Left ventricle myocardium inferior (tissue), 1 donor: ENCODE measurements at regions not wholly inside any gene's neighbourhood (a gene's known extent, or its start where the extent isn't known, plus 50 kb on each side); places are given as distances from the start of the nearest gene placed in this dataset.

Experiments used
- DNase-seq: peaks from one replicate; pipeline ENCODE4 v3.0.0-alpha.2; 2020
- H3K27ac ChIP-seq: fragments of 200-600 bp; replicated peaks from 2 replicates; pipeline ENCODE4 v1.8.0; 2021
- H3K27me3 ChIP-seq: fragments of 200-600 bp; 2 replicates; pipeline ENCODE4 v1.8.0; 2021; ENCODE audit warnings: low read depth
- H3K36me3 ChIP-seq: fragments of 200-600 bp; 2 replicates; pipeline ENCODE4 v1.8.0; 2021
- H3K4me1 ChIP-seq: fragments of 200-600 bp; 2 replicates; pipeline ENCODE4 v1.8.0; 2021
- H3K4me3 ChIP-seq: fragments of 200-600 bp; 2 replicates; pipeline ENCODE4 v1.8.0; 2021; ENCODE audit warnings: mild to moderate bottlenecking, moderate library complexity
- H3K9me3 ChIP-seq: fragments of 200-600 bp; replicated peaks from 2 replicates; pipeline ENCODE4 v1.8.0; 2021
- intact Hi-C: fragments of 100-400 bp; cut with micrococcal nuclease; formaldehyde crosslinking; loops from one replicate; pipeline ENCODE4 v1.11.0; 2022
- TF ChIP-seq, protein P1 (sequence below): fragments of 200-600 bp; IDR thresholded peaks from 2 replicates; pipeline ENCODE4 v1.8.0; 2021; ENCODE audit warnings: antibody characterized with exemption, mild to moderate bottlenecking, borderline replicate concordance
- donor health status: DM: no; HTN: yes; CAD: no; lungs with severe emphysema.

DNA sequence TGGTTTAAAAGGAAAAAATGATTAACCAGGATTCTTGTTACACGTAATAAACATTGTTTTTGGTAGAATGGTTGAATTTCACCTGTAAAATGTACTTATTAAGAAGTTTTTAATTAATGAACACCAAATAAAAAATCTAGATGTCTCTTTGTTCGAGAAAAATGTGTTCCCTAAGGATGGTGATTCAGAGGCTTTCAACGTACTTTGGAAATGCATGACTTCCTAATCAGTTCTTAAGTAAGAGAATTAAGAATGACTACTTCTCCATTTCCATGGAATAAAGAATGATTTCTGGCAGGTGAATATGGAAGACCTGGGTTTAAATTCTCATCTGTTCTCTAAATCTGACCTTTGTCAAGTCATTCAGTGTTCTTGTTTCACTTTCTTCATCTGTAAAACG is 428.6 kb downstream of the KCNH5 start:
- H3K27ac ChIP-seq, result no peak overlapping the region
- DNase-seq, result no peak
- no peak overlapping the region for H3K4me3 ChIP-seq
- no peaks in the 10 kb centered on the region for H3K27me3 ChIP-seq
- TF ChIP-seq, protein P1, sequence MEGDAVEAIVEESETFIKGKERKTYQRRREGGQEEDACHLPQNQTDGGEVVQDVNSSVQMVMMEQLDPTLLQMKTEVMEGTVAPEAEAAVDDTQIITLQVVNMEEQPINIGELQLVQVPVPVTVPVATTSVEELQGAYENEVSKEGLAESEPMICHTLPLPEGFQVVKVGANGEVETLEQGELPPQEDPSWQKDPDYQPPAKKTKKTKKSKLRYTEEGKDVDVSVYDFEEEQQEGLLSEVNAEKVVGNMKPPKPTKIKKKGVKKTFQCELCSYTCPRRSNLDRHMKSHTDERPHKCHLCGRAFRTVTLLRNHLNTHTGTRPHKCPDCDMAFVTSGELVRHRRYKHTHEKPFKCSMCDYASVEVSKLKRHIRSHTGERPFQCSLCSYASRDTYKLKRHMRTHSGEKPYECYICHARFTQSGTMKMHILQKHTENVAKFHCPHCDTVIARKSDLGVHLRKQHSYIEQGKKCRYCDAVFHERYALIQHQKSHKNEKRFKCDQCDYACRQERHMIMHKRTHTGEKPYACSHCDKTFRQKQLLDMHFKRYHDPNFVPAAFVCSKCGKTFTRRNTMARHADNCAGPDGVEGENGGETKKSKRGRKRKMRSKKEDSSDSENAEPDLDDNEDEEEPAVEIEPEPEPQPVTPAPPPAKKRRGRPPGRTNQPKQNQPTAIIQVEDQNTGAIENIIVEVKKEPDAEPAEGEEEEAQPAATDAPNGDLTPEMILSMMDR, result no peak
- H3K9me3 ChIP-seq, result peaks cover 3% of the 10 kb centered on the region
- intact Hi-C loops, result no loop called here
- no peaks in the 10 kb centered on the region for H3K36me3 ChIP-seq
- no peaks in the 10 kb centered on the region for H3K4me1 ChIP-seq

DNA sequence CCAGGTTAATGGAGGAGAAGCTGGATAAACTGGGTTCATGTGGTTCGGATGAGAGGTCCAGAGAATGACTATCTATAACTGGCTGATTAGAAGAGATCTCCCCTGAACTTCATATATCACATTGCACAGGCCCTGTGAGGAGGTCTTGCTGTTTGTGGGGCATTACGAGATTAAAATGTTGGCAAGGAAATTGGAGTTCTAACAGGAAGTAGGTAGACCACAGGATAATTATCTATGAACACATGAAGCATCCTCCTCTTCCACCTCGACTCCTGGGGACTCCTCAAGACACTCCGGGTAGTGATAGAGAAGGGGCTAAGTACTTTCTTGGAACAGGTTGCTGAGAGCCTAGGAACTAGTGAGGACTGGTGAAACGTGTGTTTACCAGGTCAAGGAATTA is 418.8 kb downstream of the KCNH5 start:
- no peaks in the 10 kb centered on the region for H3K36me3 ChIP-seq
- no peak overlapping the region for H3K4me3 ChIP-seq
- DNase-seq, result no peak
- TF ChIP-seq, protein P1, result no peak
- no peaks in the 10 kb centered on the region for H3K27me3 ChIP-seq
- no peak overlapping the region for H3K27ac ChIP-seq
- H3K4me1 ChIP-seq, result no peaks in the 10 kb centered on the region
- H3K9me3 ChIP-seq, result peaks cover 7% of the 10 kb centered on the region
- intact Hi-C loops, result no loop called here

DNA sequence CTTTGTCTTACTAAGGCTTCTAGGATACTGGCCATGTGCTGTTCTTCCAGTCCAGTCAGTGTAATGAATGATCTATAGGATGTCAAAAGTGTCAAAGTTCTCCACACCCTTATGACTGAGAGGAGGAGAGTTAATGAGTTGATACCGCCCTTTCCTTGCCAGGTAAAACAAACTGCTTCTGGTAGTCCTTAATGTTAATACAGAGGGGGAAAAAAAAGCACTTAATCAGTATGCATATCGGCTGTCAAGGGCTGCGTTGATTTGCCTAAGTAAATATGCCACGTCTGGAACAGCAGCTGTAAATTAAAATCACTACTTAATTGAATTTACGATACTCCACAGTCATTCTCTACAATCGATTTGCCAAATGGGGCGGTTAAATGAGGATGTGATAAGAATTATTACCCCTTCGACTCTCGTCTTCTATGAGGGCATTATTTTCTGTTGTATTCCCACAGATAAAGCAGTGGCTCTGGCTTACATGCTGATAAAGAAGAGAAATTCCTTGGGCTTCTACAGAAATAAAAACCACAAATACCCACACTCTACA is 416.0 kb downstream of the KCNH5 start:
- no peak for DNase-seq
- intact Hi-C loops, result no loop called here
- TF ChIP-seq, protein P1, result no peak
- no peak overlapping the region for H3K27ac ChIP-seq
- H3K27me3 ChIP-seq, result no peaks in the 10 kb centered on the region
- no peaks in the 10 kb centered on the region for H3K36me3 ChIP-seq
- peaks cover 7% of the 10 kb centered on the region for H3K9me3 ChIP-seq
- no peak overlapping the region for H3K4me3 ChIP-seq
- H3K4me1 ChIP-seq, result no peaks in the 10 kb centered on the region

- Histone ChIP-seq H3K4me1 (no peaks in the 10 kb centered on the region), H3K36me3 (no peaks in the 10 kb centered on the region), H3K4me3 (no peak overlapping the region), H3K27me3 (no peaks in the 10 kb centered on the region), H3K27ac (no peak overlapping the region), H3K9me3 (peaks cover 12% of the 10 kb centered on the region)
- no peak for DNase-seq
- TF ChIP-seq, protein P1, result no peak
- intact Hi-C loops, result no loop called here
Measured at GRCh38 chr14:62631176-62631575, 414.1 kb downstream of the KCNH5 start.

DNA sequence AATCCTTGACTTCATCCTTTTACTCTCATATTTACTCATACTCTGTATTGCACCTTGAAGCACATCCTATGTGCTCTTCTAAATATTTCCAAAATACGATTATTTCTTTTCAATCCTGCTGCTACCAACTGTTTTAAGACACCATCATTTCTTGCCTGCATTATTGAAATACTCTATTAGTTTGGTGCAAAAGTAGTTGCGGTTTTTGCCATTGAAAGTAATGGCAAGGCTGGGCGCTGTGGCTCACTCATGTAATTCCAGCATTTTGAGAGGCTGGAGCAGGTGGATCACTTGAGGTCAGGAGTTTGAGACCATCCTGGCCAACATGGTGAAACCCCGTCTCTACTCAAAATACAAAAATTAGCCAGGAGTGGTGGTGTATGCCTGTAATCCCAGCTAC is 412.5 kb downstream of the KCNH5 start:
- H3K4me1 ChIP-seq, result no peaks in the 10 kb centered on the region
- H3K36me3 ChIP-seq, result no peaks in the 10 kb centered on the region
- TF ChIP-seq, protein P1, result no peak
- H3K27ac ChIP-seq, result no peak overlapping the region
- no peaks in the 10 kb centered on the region for H3K27me3 ChIP-seq
- DNase-seq, result no peak
- H3K4me3 ChIP-seq, result no peak overlapping the region
- intact Hi-C loops, result no loop called here
- peaks cover 17% of the 10 kb centered on the region for H3K9me3 ChIP-seq
